Hypothalamus (tissue), 51 donors: ENCODE measurements at regions not wholly inside any gene's neighbourhood (a gene's known extent, or its start where the extent isn't known, plus 50 kb on each side); places are given as distances from the start of the nearest gene placed in this dataset.
"Not testable (repeated sequence)": the region's sequence is repeated elsewhere in the genome, so short reads cannot be mapped to it uniquely, and the experiment has no call there.

Source experiments
- DNase-seq, 51 donors: peaks; one replicate each; lab custom pipeline; 2025; lab: John Stamatoyannopoulos, UW

- no peak for DNase-seq
These were observed 89.4 kb upstream of the C1orf174 start for GRCh38 chr1:3989465-3989864.

GRCh38 chr1:3992103-3992556 lies 92.1 kb upstream of the C1orf174 start:
- no peak for DNase-seq

GRCh38 chr1:3992746-3993145 lies 92.7 kb upstream of the C1orf174 start:
- no peak for DNase-seq

- DNase-seq: no peak
These were observed 93.7 kb upstream of the C1orf174 start for GRCh38 chr1:3993619-3994375.

GRCh38 chr1:3995141-3995780 lies 95.2 kb upstream of the C1orf174 start:
- no peak for DNase-seq

- no peak for DNase-seq
These were observed 97.0 kb upstream of the C1orf174 start for GRCh38 chr1:3996846-3997705.

GRCh38 chr1:3998086-3998485 lies 98.0 kb upstream of the C1orf174 start:
- DNase-seq: no peak

- DNase-seq: not testable (repeated sequence)
These were observed 99.4 kb upstream of the C1orf174 start for GRCh38 chr1:3999514-3999913.

- DNase-seq: no peak
These were observed 100.1 kb upstream of the C1orf174 start for GRCh38 chr1:3999941-4000735.

GRCh38 chr1:4000811-4001251 lies 100.8 kb upstream of the C1orf174 start:
- no peak for DNase-seq

- DNase-seq: no peak
These were observed 101.4 kb upstream of the C1orf174 start for GRCh38 chr1:4001461-4001860.

GRCh38 chr1:4002061-4002521 lies 102.0 kb upstream of the C1orf174 start:
- DNase-seq: no peak

GRCh38 chr1:4002741-4003140 lies 102.7 kb upstream of the C1orf174 start:
- no peak for DNase-seq

GRCh38 chr1:4003846-4004505 lies 103.9 kb upstream of the C1orf174 start:
- no peak for DNase-seq

GRCh38 chr1:4004635-4005430 lies 104.8 kb upstream of the C1orf174 start:
- no peak for DNase-seq

- no peak for DNase-seq
These were observed 105.4 kb upstream of the C1orf174 start for GRCh38 chr1:4005431-4005830.

- no peak for DNase-seq
These were observed 106.8 kb upstream of the C1orf174 start for GRCh38 chr1:4006676-4007374.

GRCh38 chr1:4010284-4010683 lies 110.2 kb upstream of the C1orf174 start:
- DNase-seq: no peak
